NCI-H510A (cell line): ENCODE measurements at regions not wholly inside any gene's neighbourhood (a gene's known extent, or its start where the extent isn't known, plus 50 kb on each side); places are given as distances from the start of the nearest gene placed in this dataset.
A peak's percentile ranks its signal among the peaks of the same experiment; 100 is the strongest.

Experiments
- DNase-seq: peaks from one replicate; lab custom pipeline; 2025; lab: John Stamatoyannopoulos, UW

DNA sequence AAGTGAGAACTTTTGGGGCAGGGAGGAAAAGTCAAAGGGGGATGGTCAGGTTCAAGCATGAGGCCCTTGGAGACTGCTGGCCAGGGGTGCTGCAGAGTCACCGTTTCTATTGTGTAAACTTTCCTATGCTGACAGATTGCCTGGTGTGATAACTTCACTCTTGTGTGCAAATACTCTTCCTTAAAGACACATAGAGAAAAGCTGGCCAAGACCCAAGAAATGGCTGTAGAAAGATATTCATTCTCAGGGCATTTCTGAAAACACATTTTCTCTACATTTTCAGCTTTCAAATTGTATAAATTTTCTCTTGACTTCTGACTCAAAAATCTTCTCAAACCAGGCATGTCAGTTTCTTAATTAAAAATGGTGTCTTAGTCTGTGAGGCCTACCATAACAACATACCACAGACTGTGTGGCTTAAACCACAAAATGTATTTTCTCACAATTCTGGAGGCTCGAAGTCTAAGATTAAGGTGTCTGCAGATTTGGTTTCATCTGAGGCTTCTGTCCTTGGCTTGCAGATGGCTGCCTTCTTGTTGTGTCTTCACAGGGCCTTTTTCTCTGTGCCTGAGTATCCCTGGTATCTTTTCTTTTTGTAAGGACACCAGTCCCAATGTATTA, 304.5 kb downstream of the KCNRG start:
- DNase-seq, result no peak

GRCh38 chr13:50320271-50320862, 305.1 kb downstream of the KCNRG start:
- no peak for DNase-seq

GRCh38 chr13:50322006-50322405, 306.8 kb downstream of the KCNRG start:
- DNase-seq, result no peak

DNA sequence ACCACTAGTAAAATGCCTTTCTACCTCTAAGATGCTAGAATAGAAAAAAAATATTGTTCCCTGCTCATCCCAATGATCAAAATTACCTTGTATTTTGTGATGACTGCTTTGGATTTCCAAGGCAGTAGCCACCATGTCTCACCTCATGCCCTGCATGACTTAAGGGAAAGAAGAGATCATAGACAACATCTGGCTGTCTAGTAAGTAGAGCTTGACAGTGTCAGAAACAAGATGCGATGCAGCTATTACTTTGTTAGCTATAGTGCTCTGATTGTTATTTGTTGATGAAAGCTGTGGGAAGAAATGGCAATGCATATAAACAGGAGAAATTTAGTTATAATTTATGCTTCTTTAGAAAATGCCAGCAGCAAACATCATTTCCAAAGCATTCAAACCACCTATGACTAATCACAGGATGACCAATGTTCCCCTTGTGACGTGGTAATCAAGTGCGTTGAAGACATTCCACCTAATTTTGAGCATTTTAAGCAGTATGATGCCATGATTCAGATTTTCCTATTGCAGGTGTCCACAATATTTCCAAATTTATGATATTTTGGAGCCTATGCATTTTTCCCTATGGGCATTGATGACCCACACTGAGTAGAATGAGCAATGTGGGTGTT, 308.3 kb downstream of the KCNRG start:
- DNase-seq, result no peak

DNA sequence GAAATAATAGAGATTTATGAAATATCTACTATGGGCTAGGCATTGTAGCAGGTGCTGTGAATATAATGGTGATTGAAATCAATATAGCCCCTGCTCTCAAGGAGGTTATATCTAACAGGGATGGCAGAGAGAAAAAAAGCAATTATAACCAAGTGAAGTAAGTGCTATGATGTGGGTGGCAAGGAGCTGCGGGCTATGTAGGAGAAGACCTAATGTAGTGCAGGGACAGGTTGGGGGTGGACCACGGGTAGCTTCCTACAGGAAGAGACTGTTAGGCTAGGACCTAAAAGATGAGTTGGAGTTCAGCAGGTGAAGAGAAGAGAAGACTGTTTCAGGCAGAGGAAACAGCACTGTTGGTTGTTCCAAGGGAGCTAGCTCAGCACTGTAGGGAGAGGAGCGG, 311.0 kb downstream of the KCNRG start:
- no peak for DNase-seq

DNA sequence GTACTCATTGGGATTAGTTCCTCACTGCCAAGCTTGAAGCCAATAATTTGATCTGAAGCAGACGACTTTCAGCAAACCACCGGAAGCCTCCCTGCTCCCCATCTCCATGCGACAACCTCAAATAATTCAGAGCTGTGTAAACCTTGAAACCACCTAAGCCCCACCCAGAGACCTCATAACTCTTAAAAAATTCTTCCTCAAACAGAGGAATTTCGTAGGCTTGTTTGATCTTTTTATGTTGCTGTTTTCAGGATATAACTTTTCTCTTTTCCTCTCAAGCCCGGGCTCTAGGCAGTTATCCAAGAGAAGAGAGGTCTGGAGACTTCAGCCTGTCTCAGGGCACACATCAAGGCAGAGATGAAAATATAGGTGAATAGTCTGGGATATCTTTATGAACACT, 311.6 kb downstream of the KCNRG start:
- no peak for DNase-seq

- DNase-seq, result no peak
Observed at GRCh38 chr13:50334115-50334778, 319.0 kb downstream of the KCNRG start.

- DNase-seq, result no peak
Observed at GRCh38 chr13:50334944-50335343, 319.7 kb downstream of the KCNRG start.

GRCh38 chr13:50339271-50339670, 324.0 kb downstream of the KCNRG start:
- DNase-seq, result no peak

DNA sequence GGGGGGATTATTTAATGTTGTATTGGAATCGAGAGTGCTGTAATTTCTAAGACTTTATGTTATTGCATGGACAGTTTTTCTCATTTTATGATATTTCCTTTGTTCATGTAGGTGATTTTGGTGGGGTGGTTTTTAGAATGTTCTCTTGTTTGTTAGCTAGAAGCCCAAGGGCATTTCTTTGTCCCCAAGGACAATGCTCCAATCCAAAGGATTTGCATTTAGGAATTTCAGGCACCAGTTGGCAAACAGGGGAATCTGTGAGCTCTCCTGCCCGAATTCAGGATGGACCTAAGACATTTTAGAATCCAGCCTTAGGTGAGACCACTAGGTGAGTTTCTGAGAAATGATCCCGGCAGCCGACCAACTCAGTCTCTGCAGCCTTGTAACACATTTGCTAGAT, 324.9 kb downstream of the KCNRG start:
- no peak for DNase-seq

DNA sequence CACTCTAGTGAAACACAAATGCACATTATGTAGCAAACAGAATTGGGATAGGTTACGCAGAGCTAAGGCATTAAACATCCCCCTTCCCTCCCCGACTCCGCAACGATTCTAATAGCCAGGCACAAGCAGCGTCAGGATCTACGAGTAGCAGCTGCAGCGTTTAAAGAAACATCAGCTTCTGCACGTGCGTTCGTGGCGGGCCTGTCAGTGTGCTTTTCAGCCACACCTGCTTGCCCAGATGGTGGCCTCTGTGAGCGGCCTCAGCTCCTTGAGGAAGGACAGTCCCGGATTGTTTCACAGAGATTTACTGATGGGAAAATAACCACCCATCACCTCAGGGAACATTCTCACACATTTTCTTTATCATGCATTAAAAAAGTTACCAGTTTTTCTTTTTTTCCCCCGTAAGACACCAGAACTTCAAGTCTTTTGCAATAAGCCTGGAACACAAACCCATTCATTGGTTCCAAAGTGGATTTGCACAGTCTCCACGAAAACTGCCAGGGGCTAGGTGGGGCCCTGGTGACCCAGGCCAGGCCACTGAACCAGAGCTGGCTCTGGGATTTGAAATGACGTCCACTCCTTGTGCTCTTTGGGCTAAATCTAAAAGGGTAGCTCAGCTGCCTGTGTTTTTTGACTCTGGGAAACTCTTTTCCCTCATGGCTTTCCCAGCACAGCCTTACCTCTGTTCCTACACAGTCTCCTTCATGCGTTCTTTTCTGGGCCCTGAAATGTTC, 325.5 kb downstream of the KCNRG start:
- DNase-seq, result peak; percentile 14

DNA sequence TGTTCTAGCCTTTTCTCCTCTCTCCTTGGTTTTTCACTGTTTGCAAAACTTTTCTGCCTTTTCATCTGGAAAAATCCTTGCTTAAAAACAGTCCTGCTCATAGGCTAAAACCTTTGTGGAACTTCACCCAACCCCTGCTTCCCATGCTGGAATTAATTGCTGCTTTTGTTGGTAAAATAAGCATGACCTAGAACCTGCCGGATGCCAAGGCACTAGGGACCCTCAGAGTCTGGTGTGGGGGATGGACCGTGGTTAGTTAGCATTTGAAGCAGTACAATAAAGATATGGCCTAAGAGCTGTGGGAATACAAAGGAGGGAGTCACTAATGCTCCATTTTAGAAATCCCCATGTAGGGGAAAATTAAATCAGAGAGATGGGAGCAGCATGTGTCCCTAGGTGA, 326.3 kb downstream of the KCNRG start:
- no peak for DNase-seq

DNA sequence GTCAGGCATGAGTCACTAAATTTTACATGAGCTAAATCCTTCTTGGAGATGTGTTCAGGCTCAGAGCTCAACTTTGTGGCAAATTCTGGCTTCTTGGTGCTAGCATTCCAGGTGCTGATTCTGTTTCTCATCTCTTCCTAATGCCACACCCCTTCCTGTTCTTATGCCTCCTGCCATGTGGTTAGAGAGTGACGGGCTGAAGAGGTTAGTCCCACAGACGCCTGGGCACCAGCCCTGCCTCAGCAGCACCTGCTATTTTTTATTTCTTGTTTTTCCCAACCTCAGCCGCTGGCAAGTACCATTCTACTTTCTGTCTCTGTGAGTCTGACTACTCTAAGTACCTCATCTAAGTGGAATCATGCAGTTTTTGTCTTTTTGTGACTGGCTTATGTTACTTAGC, 329.5 kb downstream of the KCNRG start:
- DNase-seq, result no peak

DNA sequence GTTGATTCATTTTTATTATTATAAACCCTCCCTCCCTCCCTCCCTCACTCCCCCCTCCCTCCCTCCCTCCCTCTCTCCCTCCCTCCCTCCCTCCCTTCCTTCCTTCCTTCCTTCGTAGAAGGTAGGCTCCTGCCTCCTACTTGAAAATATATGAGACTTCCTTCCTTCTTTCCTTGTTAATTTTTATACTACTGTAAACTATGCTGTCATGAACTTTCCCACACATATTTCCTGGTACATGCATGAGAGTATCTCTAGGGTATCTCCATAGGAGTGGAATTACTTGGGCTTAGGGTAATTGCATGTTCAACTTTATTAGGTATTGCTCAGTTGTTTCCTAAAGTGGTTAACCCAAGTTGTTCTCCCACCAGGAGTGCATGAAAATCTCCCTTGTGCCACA, 330.6 kb downstream of the KCNRG start:
- DNase-seq, result no peak

- no peak for DNase-seq
Observed at GRCh38 chr13:50348371-50348770, 333.1 kb downstream of the KCNRG start.

DNA sequence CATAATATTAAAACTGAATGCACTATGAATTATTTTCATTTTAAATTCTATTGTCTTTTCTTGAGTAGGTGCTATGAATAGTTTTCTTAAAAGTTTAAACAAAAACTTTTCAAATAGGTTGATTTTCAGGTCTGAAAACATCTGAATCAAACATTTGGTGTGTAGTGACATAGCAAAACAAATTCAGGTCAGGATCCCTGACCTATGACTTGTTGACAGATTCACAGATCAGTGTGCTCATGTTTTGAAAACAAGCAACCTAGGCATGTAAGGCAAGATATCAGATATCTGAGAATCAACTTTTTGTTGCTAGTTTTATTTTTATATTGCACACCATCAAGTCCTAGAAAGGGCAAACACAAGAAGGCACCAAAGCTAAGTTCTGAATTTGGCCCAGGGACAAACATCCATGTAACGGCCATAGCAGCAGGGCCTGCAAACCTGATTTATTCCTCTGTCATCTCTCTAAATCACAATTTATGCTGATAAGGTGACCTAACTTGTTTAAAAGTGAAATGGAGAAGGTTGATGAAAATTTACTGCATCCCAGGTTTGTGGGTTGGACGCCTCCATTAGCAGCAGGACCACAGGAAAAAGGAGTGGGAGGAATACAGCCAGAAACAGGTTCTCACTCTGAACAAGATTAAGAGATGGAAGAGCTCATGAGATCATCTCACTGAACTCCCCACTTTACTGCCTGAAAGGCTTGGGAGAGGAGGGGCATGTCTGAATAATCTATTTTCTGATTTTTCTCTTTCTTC, 337.7 kb downstream of the KCNRG start:
- no peak for DNase-seq

DNA sequence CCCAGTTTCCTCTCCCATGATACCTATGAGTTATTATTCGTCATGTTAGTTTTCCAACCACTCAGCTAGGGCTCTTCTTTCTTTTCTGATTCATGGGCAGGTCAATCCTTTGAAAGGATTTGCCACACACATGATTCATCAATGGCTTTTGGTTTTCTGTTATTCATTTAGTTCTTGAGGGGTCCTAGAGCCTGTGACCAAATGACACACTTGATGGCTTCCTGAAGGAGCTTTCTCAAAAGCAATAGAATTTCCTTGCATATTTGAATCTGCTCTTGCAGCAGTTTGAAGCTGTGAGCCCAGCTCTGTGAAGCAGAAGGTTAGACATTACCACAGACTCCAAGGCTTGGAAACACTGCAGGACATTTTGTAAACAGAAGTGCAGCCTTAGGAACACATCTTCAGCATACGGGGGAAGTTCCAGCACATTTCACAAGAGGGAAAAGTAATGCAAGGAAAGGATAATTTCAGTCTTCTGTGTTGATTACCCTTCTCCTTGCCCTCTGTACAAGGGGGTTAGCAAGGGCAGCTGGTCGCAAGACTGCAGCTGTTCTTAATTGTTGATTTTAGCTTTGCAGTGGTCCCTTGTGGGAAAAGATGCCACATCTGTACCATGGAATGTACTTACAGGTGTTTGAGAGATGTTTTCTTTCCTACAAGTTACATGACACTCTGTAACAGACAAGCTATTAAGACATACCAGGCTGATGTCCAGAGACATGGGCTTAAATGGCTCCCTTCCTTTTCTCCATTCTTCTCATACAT, 338.6 kb downstream of the KCNRG start:
- no peak for DNase-seq

GRCh38 chr13:50355797-50356196, 340.6 kb downstream of the KCNRG start:
- no peak for DNase-seq

GRCh38 chr13:50357136-50357535, 341.9 kb downstream of the KCNRG start:
- no peak for DNase-seq

- peak; percentile 61 for DNase-seq
Observed at GRCh38 chr13:50357586-50358118, 342.4 kb downstream of the KCNRG start.
